Activated naive CD4-positive, alpha-beta T cell (primary cell): ENCODE measurements at regions not wholly inside any gene's neighbourhood (a gene's known extent, or its start where the extent isn't known, plus 50 kb on each side); places are given as distances from the start of the nearest gene placed in this dataset.
"Not testable (repeated sequence)": the region's sequence is repeated elsewhere in the genome, so short reads cannot be mapped to it uniquely, and the experiment has no call there.

Experiments
- DNase-seq, 4 experiments: peaks; one replicate each; lab custom pipeline; 2025; lab: John Stamatoyannopoulos, UW

GRCh38 chr7:131961054-131961680 lies 404.7 kb upstream of the PODXL start:
- DNase-seq = no peak

GRCh38 chr7:131959106-131959812 lies 402.8 kb upstream of the PODXL start:
- no peak for DNase-seq

GRCh38 chr7:131957338-131958020 lies 401.1 kb upstream of the PODXL start:
- DNase-seq = no peak

- DNase-seq = no peak
These were observed 400.4 kb upstream of the PODXL start for GRCh38 chr7:131956864-131957263.

GRCh38 chr7:131955679-131956078 lies 399.3 kb upstream of the PODXL start:
- no peak for DNase-seq

- no peak for DNase-seq
These were observed 396.8 kb upstream of the PODXL start for GRCh38 chr7:131953184-131953583.

GRCh38 chr7:131952365-131952764 lies 395.9 kb upstream of the PODXL start:
- no peak for DNase-seq

GRCh38 chr7:131950758-131951157 lies 394.3 kb upstream of the PODXL start:
- no peak for DNase-seq

GRCh38 chr7:131949659-131950058 lies 393.2 kb upstream of the PODXL start:
- DNase-seq = no peak

GRCh38 chr7:131948434-131949053 lies 392.1 kb upstream of the PODXL start:
- no peak for DNase-seq

GRCh38 chr7:131947661-131948060 lies 391.2 kb upstream of the PODXL start:
- DNase-seq = no peak

- DNase-seq = no peak
These were observed 389.6 kb upstream of the PODXL start for GRCh38 chr7:131945957-131946544.

- DNase-seq = no peak
These were observed 389.0 kb upstream of the PODXL start for GRCh38 chr7:131945313-131945911.

GRCh38 chr7:131944556-131945069 lies 388.2 kb upstream of the PODXL start:
- DNase-seq = no peak

GRCh38 chr7:131943646-131944045 lies 387.2 kb upstream of the PODXL start:
- DNase-seq = no peak

GRCh38 chr7:131943211-131943610 lies 386.8 kb upstream of the PODXL start:
- DNase-seq = no peak

GRCh38 chr7:131942287-131943150 lies 386.1 kb upstream of the PODXL start:
- no peak for DNase-seq

GRCh38 chr7:131941291-131941690 lies 384.9 kb upstream of the PODXL start:
- no peak for DNase-seq

- no peak for DNase-seq
These were observed 384.3 kb upstream of the PODXL start for GRCh38 chr7:131940621-131941165.

GRCh38 chr7:131938788-131939187 lies 382.4 kb upstream of the PODXL start:
- not testable (repeated sequence) for DNase-seq
